ENCODE measurements at regions not wholly inside any gene's neighbourhood (a gene's known extent, or its start where the extent isn't known, plus 50 kb on each side); places are given as distances from the start of the nearest gene placed in this dataset.

GRCh38 chr12:93316623-93316971, 61.1 kb upstream of the NUDT4 start (continued):
- no peak for TF ChIP-seq CEBPB (IDR thresholded peaks at IDR 0.05; ENCODE audit: low read depth, low read length)

- Histone ChIP-seq H3K4me3 (ENCODE audit: extremely low read depth in 1 of 4, insufficient read depth in 2 of 4, low read depth in 3 of 4, low read length in 4 of 4) (no peak overlapping the region), H2BK120ac (replicated peaks; ENCODE audit: low read depth, low read length) (no peak overlapping the region), H3K27ac (ENCODE audit: low read depth, low read length) (no peak overlapping the region), H3K4me1 (replicated peaks in 1 of 4; ENCODE audit: control insufficient read depth in 3 of 4, insufficient read depth in 4 of 4, low read length in 3 of 4) (no peaks in the 10 kb centered on the region), H3K36me3 (ENCODE audit: control insufficient read depth in 2 of 4, insufficient read depth in 4 of 4, low read length in 3 of 4) (no peaks in the 10 kb centered on the region), H2BK20ac (ENCODE audit: low read length) (no peak overlapping the region), H3K27me3 (replicated peaks in 1 of 4; ENCODE audit: control insufficient read depth in 3 of 4, extremely low read depth in 1 of 4, insufficient read depth in 3 of 4, low read length in 3 of 4) (no peaks in the 10 kb centered on the region), H2AFZ (ENCODE audit: low read length) (no peak overlapping the region), H3K4ac (replicated peaks; ENCODE audit: insufficient read length, low read depth, low read length) (no peak overlapping the region), H2BK5ac (ENCODE audit: low read depth, low read length) (no peak overlapping the region), H2AK5ac (ENCODE audit: low read depth, low read length) (no peak overlapping the region), H3K18ac (ENCODE audit: extremely low read depth, low read length) (no peak overlapping the region), H3K4me2 (ENCODE audit: insufficient read depth in 1 of 2, low read depth in 2 of 2, low read length in 2 of 2) (no peak overlapping the region), H3K56ac (replicated peaks; ENCODE audit: insufficient read length, low read depth, low read length) (no peak overlapping the region), H4K8ac (ENCODE audit: extremely low read depth, insufficient read depth, low read length) (no peak overlapping the region), H3K23me2 (ENCODE audit: low read depth, low read length) (no peaks in the 10 kb centered on the region), H3K9me3 (ENCODE audit: insufficient read depth in 2 of 2, low read depth in 1 of 2, low read length in 1 of 2) (no peaks in the 10 kb centered on the region), H4K91ac (replicated peaks; ENCODE audit: insufficient read length, low read length) (no peak overlapping the region), H3K79me1 (ENCODE audit: low read depth, low read length) (no peaks in the 10 kb centered on the region), H3K79me2 (ENCODE audit: control insufficient read depth in 1 of 2, insufficient read depth in 2 of 2, low read length in 2 of 2) (no peaks in the 10 kb centered on the region), H4K20me1 (replicated peaks in 1 of 2; ENCODE audit: control insufficient read depth in 1 of 2, insufficient read depth in 2 of 2, low read length in 2 of 2) (no peaks in the 10 kb centered on the region), H3K14ac (ENCODE audit: insufficient read length) (no peak overlapping the region), H3K9ac (replicated peaks in 1 of 4; ENCODE audit: extremely low read depth in 1 of 4, low read depth in 3 of 4, low read length in 3 of 4) (no peak overlapping the region), H3K23ac (ENCODE audit: insufficient read length) (no peak overlapping the region), H4K5ac (ENCODE audit: insufficient read length, low read depth, low read length) (no peak overlapping the region), H2BK12ac (ENCODE audit: low read depth, low read length) (no peak overlapping the region), H2BK15ac (ENCODE audit: low read length) (no peak overlapping the region)
- FAIRE-seq (no peak), DNase-seq (ENCODE audit: low read depth in 1 of 2, low spot score in 2 of 2) (no peak)
- CTCF ChIA-PET (ENCODE audit: partially characterized antibody): interaction anchor here (1.2 to 1.3 kb wide), 2 partner anchors 51 to 79 kb away, joined by 3 to 4 read pairs; no protein-coding TSS in a partner anchor
- no peak for TF ChIP-seq CHD2 (IDR thresholded peaks at IDR 0.05; ENCODE audit: low read length)
- WGBS, 2 experiments (ENCODE audit: extremely low coverage in 1 of 2, insufficient coverage in 1 of 2, insufficient read length in 1 of 2, insufficient replicate concordance in 2 of 2, low coverage in 1 of 2, low lambda C conversion rate in 2 of 2, missing lambda C conversion rate in 1 of 2): 91% methylated on average over 6 of the region's 6 CpGs; no CpG with 5 or more reads in 1 of the 2 experiments
- POLR2A ChIA-PET (ENCODE audit: partially characterized antibody): no interaction called here
These were observed 60.5 kb upstream of the NUDT4 start for GRCh38 chr12:93317227-93317626.

Data from H1 (cell line).